Activated naive CD4-positive, alpha-beta T cell treated with anti-CD3 and anti-CD28 coated beads, Interleukin-2, amount 50 U/mL, for 72 hours (primary cell): ENCODE measurements at regions not wholly inside any gene's neighbourhood (a gene's known extent, or its start where the extent isn't known, plus 50 kb on each side); places are given as distances from the start of the nearest gene placed in this dataset.
A peak's percentile ranks its signal among the peaks of the same experiment; 100 is the strongest.

Experiments
- ATAC-seq, 2 donors: fragments of 150-1000 bp; cut with Tn5 transposase; 2 replicates each; pipeline ENCODE4 v1.10.0; 2021; ENCODE audit warnings: mild to moderate bottlenecking in 2 of 2, moderate library complexity in 2 of 2
- DNase-seq, 2 donors: peaks; one replicate each; pipeline ENCODE4 v3.0.0; 2021 to 2022; ENCODE audit warnings: low spot score in 2 of 2
- H3K27ac Mint-ChIP-seq, 2 donors: one replicate each; pipeline ENCODE4 v1.8.0; 2022; ENCODE audit warnings: mild to moderate bottlenecking in 2 of 2, mixed read lengths in 2 of 2
- H3K36me3 Mint-ChIP-seq, 2 donors: one replicate each; pipeline ENCODE4 v1.8.0; 2022; ENCODE audit warnings: mixed read lengths in 2 of 2
- H3K9me3 Mint-ChIP-seq, 2 donors: one replicate each; pipeline ENCODE4 v1.8.0; 2022; ENCODE audit warnings: mixed read lengths in 2 of 2

- Mint-ChIP-seq H3K27ac (no peak overlapping the region), H3K9me3 (no peaks in the 10 kb centered on the region), H3K36me3 (no peaks in the 10 kb centered on the region)
- no peak for DNase-seq
- no peak for ATAC-seq
These were observed 88.9 kb upstream of the IGLL5 start for GRCh38 chr22:22798716-22799115.

GRCh38 chr22:22799561-22799960 is 88.1 kb upstream of the IGLL5 start:
- DNase-seq (no peak), ATAC-seq (no peak)
- Mint-ChIP-seq H3K27ac (no peak overlapping the region), H3K9me3 (no peaks in the 10 kb centered on the region), H3K36me3 (no peaks in the 10 kb centered on the region)

GRCh38 chr22:22800716-22801115 is 86.9 kb upstream of the IGLL5 start:
- no peak overlapping the region for H3K27ac Mint-ChIP-seq
- no peaks in the 10 kb centered on the region for H3K36me3 Mint-ChIP-seq
- ATAC-seq (no peak), DNase-seq (no peak)
- no peaks in the 10 kb centered on the region for H3K9me3 Mint-ChIP-seq

- DNase-seq = no peak
- H3K36me3 Mint-ChIP-seq = no peaks in the 10 kb centered on the region
- no peak overlapping the region for H3K27ac Mint-ChIP-seq
- no peak for ATAC-seq
- no peaks in the 10 kb centered on the region for H3K9me3 Mint-ChIP-seq
These were observed 85.2 kb upstream of the IGLL5 start for GRCh38 chr22:22802339-22802970.

- ATAC-seq (no peak), DNase-seq (no peak)
- H3K36me3 Mint-ChIP-seq = no peaks in the 10 kb centered on the region
- H3K9me3 Mint-ChIP-seq = no peaks in the 10 kb centered on the region
- H3K27ac Mint-ChIP-seq = no peak overlapping the region
These were observed 84.2 kb upstream of the IGLL5 start for GRCh38 chr22:22803285-22803853.

GRCh38 chr22:22810018-22810427 is 77.6 kb upstream of the IGLL5 start:
- ATAC-seq = peak; percentile 68 to 79

GRCh38 chr22:22810471-22810870 is 77.1 kb upstream of the IGLL5 start:
- no peak for ATAC-seq
- DNase-seq = no peak
- Mint-ChIP-seq H3K27ac (no peak overlapping the region), H3K36me3 (no peaks in the 10 kb centered on the region), H3K9me3 (no peaks in the 10 kb centered on the region)

More at GRCh38 chr22:22810018-22810427, 77.6 kb upstream of the IGLL5 start:
- H3K36me3 Mint-ChIP-seq = no peaks in the 10 kb centered on the region
- peak in 1 of 2 donors; percentile 70 for DNase-seq
- no peaks in the 10 kb centered on the region for H3K9me3 Mint-ChIP-seq
- H3K27ac Mint-ChIP-seq = no peak overlapping the region

- no peak for DNase-seq
- no peak for ATAC-seq
- H3K9me3 Mint-ChIP-seq = no peaks in the 10 kb centered on the region
- H3K36me3 Mint-ChIP-seq = no peaks in the 10 kb centered on the region
- no peak overlapping the region for H3K27ac Mint-ChIP-seq
These were observed 76.3 kb upstream of the IGLL5 start for GRCh38 chr22:22811016-22812009.

- Mint-ChIP-seq H3K27ac (no peak overlapping the region), H3K9me3 (no peaks in the 10 kb centered on the region), H3K36me3 (no peaks in the 10 kb centered on the region)
- ATAC-seq (no peak), DNase-seq (no peak)
These were observed 75.3 kb upstream of the IGLL5 start for GRCh38 chr22:22812031-22812905.

GRCh38 chr22:22813126-22814075 is 74.2 kb upstream of the IGLL5 start:
- no peak for DNase-seq

GRCh38 chr22:22814666-22815396 is 72.8 kb upstream of the IGLL5 start:
- H3K36me3 Mint-ChIP-seq = no peaks in the 10 kb centered on the region
- ATAC-seq = no peak
- no peak for DNase-seq
- no peaks in the 10 kb centered on the region for H3K9me3 Mint-ChIP-seq
- H3K27ac Mint-ChIP-seq = no peak overlapping the region

More at GRCh38 chr22:22813126-22814075, 74.2 kb upstream of the IGLL5 start:
- no peaks in the 10 kb centered on the region for H3K36me3 Mint-ChIP-seq
- no peak overlapping the region for H3K27ac Mint-ChIP-seq
- H3K9me3 Mint-ChIP-seq = no peaks in the 10 kb centered on the region
- ATAC-seq = no peak

GRCh38 chr22:22815397-22816170 is 72.0 kb upstream of the IGLL5 start:
- ATAC-seq = no peak
- no peaks in the 10 kb centered on the region for H3K9me3 Mint-ChIP-seq
- no peak for DNase-seq
- H3K36me3 Mint-ChIP-seq = no peaks in the 10 kb centered on the region
- H3K27ac Mint-ChIP-seq = no peak overlapping the region

GRCh38 chr22:22816171-22816514 is 71.5 kb upstream of the IGLL5 start:
- ATAC-seq = no peak
- no peak for DNase-seq
- Mint-ChIP-seq H3K9me3 (no peaks in the 10 kb centered on the region), H3K27ac (no peak overlapping the region), H3K36me3 (no peaks in the 10 kb centered on the region)

GRCh38 chr22:22816766-22817410 is 70.7 kb upstream of the IGLL5 start:
- no peak for DNase-seq
- no peak overlapping the region for H3K27ac Mint-ChIP-seq
- no peak for ATAC-seq
- no peaks in the 10 kb centered on the region for H3K36me3 Mint-ChIP-seq
- H3K9me3 Mint-ChIP-seq = peaks cover 0 to 5% of the 10 kb centered on the region in 2 donors
